Retinal pigment epithelial cell (primary cell): ENCODE measurements at regions not wholly inside any gene's neighbourhood (a gene's known extent, or its start where the extent isn't known, plus 50 kb on each side); places are given as distances from the start of the nearest gene placed in this dataset.
"Not testable (repeated sequence)": the region's sequence is repeated elsewhere in the genome, so short reads cannot be mapped to it uniquely, and the experiment has no call there.

Experiments used
- DNase-seq: peaks from one replicate; pipeline ENCODE4 v3.0.0-alpha.2; 2010; ENCODE audit warnings: low read depth
- H3K4me3 ChIP-seq: 2 replicates; pipeline ENCODE4 v1.5.1; 2011; ENCODE audit warnings: mild to moderate bottlenecking, low read length, control low read depth, moderate library complexity
- TF ChIP-seq, protein P1 (sequence below): conservative IDR thresholded peaks from 2 replicates; pipeline ENCODE4 v1.5.1; 2011; ENCODE audit warnings: low read depth, low read length, control low read depth, inconsistent platforms

DNA sequence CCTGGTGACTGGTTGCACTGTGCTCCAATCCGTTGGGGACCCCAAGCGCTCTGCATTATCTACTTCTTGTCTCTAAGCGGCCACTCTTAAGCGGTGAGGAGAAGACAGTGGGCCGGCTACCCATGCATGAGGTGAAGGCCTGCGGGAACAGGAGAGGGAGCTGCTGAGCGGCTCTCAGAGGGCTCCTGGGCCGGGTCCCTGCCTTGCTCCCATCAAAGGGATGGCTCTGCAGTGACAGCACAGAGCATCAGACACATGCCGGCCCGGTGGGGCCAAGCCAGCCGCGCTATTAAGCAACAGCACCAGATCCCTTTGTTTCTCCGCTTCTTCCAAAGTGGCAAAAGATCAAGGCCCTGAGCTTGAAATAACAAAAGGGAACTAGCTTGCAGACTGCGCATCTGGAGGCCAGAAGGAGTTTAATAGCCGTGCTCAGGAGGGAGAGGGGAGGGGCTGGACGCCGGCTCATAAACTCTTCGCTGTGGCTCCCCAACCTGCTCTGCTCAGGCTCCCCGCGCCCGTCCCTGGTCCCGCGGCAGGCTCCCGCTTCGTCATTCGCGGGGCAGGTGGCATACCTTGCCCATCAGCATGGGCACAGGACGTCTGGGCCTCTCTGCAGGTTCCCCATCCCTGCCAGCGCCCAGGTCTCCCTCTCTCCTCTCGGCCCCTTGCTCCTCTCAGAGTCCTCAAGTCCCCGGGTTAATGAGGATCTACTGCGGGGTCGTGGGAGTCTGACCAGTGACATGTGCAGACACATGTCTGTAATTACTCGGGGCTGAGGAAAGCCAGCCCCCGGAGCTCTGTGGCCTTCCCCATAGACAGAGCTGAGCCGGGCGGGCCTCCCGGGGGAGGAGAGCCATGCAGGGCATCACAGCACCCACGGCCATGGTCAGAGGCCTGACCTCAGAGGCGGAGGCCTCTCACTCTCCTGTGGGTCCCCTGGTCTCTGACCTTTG is 96.7 kb downstream of the ASB1 start:
- DNase-seq: no peak
- TF ChIP-seq, protein P1, sequence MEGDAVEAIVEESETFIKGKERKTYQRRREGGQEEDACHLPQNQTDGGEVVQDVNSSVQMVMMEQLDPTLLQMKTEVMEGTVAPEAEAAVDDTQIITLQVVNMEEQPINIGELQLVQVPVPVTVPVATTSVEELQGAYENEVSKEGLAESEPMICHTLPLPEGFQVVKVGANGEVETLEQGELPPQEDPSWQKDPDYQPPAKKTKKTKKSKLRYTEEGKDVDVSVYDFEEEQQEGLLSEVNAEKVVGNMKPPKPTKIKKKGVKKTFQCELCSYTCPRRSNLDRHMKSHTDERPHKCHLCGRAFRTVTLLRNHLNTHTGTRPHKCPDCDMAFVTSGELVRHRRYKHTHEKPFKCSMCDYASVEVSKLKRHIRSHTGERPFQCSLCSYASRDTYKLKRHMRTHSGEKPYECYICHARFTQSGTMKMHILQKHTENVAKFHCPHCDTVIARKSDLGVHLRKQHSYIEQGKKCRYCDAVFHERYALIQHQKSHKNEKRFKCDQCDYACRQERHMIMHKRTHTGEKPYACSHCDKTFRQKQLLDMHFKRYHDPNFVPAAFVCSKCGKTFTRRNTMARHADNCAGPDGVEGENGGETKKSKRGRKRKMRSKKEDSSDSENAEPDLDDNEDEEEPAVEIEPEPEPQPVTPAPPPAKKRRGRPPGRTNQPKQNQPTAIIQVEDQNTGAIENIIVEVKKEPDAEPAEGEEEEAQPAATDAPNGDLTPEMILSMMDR: no peak
- no peak overlapping the region for H3K4me3 ChIP-seq

DNA sequence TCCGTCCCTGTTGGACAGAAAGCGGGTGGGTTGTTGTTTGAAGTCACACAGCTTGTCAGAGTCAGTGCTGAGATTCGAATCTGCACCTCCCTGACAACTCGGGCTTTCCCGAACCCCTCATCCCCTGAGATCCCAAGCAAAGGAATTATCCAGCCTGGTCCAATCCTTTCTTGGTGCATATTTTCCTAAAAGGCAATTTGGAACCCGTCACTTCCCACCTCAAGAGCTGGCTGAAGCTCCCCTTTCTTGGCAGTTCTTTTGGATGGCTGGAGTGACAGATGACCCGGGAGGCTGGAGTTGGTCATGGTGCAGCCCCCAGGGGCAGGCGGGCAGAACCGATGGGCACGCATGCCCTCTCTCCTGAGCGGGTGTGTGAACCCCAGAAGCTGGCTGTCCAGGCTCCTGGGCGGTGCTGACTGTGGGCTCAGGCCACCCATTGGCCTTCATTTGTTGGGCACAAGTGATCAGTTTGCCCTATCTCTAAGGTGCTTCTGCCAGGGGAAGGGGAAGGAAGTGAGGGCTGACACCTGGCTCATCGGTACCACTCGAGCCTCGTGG is 97.8 kb downstream of the ASB1 start:
- TF ChIP-seq, protein P1: no peak
- no peak for DNase-seq
- H3K4me3 ChIP-seq: no peak overlapping the region

DNA sequence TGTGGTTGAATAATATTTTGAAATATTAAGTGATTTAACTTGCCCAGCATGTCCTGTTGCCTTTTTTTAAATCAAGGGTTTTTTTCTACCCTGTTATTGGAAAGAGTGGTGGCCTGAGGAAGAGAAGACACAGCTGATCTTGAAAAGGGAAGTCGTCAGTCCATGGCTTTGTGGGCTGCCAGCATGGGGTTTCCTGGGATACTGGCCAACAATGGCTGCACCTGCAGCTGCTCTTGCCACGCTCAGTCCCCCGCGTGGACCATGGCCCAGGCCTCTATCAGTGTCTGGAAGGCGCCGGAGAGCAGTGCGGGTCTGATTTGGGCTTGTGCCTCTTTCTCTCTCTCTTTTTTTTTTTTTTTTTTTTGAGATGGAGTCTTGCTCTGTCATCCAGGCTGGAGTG is 99.3 kb downstream of the ASB1 start:
- no peak for DNase-seq
- H3K4me3 ChIP-seq: no peak overlapping the region
- TF ChIP-seq, protein P1: no peak

DNA sequence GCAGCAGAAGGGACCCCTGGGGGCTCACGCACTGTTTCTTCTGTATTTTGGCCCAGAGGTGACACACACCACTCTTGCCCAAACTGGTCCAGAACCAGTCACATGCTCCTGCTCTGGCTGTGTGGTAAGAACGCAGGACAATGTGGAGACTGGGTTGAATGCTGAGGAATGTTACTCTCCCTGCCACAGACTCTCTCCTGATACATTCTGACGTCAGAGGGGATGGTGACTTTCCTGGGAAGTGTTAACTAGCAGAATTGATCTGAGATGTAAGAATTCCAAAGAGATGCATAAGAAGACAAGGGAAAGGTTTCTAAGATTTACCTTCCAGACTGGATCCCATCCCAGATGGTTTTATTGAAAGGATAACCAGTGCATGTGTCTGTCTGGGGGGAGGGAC is 100.8 kb downstream of the ASB1 start:
- H3K4me3 ChIP-seq: no peak overlapping the region
- TF ChIP-seq, protein P1: no peak
- DNase-seq: no peak

DNA sequence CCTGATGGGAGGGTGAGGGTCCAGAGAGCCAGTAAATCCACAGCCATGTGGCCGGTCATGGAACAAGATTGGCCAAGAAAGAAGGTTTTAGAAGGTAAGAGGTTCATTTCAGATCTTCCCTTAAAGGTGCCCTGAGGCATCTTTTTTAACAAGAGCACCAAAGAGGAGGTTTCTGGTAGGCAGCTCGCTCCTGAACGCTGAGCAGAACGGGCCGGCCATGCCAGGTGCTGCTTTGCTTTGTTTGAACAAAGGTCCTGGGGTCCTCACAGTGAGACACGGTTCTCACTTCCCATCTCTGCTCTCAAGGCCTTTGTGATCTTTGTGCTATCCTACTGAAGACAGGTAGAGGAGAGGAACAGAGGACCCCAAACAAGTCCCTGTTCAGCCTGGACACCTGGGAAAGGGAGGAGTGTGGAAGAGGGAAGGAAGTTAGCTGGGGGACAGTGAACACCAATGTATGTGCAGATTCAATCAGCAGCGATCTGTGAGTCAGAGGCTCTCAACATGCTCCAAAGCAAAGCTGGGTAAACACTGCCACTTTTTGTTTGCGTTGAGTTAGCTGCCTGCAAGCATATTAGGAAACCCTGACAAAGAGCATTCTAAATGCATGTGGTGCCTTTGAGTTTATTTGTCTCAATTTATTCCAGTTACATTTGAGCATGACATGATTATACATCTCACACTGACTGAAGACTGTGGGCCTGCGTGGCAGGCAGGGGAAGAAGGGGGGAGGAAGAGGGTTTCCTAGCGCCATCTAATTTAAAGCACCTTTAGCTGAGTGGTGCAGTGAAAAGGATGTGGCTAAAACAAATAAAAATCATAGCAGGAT is 102.4 kb downstream of the ASB1 start:
- no peak overlapping the region for H3K4me3 ChIP-seq
- DNase-seq: no peak
- TF ChIP-seq, protein P1: no peak

DNA sequence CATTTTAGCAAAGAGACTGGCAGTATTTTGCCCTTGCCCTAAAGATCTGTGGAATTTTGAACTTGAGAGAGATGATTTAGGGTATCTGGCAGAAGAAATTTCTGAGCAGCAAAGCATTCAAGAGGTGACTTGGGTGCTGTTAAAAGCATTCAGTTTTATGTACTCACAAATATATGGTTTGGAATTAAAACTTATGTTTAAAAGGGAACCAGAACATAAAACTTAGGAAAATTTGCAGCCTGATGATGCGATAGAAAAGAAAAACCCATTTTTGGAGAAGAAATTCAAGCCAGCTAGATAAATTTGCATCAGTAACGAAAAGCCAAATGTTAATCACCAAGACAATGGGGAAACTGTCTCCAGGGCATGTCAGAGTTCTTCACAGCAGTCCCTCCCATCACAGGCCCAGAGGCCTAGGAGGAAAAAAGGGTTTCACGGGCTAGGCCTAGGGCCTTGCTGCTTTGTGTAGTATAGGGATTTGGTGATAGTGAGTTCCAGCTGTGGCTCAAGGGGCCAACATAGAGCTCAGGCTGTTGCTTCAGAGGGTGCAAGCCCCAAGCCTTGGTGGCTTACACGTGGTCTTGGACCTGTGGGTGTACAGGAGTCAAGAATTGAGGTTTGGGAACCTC is 104.4 kb downstream of the ASB1 start:
- not testable (repeated sequence) for DNase-seq, H3K4me3 ChIP-seq

DNA sequence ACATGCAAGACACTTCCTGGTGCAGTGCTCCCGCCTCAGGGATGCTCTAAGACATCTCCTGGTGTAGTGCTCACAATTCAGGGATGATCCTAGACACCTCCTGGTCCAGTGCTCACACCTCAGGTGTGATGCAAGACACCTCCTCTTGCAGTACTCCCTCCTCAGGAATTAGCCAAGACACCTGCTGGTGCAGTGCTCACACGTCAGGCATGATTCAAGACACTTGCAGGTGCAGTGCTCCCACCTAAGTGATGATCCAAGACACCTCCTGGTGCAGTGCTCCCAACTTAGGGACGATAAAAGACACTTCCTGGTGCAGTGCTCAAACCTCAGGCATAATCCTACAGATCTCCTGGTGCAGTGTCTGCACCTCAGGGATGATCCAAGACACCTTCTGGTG is 117.0 kb downstream of the ASB1 start:
- DNase-seq, H3K4me3 ChIP-seq: not testable (repeated sequence)
